ENCODE measurements at regions not wholly inside any gene's neighbourhood (a gene's known extent, or its start where the extent isn't known, plus 50 kb on each side); places are given as distances from the start of the nearest gene placed in this dataset.

DNA sequence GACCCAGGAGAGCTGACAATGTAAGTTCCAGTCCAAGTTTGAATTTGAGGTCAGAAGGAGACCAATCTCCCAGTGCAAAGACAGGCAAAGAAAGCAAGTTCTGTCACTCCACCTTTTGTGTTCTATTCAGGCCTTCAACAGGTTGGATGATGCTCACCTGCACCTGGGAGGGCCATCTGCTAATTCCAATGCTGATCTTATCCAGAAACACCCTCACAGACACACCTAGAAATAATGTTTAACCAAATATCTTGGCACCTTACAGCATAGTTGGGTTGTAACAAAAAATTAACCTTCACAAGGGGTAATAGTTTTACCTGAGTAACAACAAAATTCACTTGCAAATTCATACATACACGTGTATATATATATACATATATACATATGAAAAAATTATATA lies 190.8 kb downstream of the DIRAS2 start:
- TF ChIP-seq, protein P1, sequence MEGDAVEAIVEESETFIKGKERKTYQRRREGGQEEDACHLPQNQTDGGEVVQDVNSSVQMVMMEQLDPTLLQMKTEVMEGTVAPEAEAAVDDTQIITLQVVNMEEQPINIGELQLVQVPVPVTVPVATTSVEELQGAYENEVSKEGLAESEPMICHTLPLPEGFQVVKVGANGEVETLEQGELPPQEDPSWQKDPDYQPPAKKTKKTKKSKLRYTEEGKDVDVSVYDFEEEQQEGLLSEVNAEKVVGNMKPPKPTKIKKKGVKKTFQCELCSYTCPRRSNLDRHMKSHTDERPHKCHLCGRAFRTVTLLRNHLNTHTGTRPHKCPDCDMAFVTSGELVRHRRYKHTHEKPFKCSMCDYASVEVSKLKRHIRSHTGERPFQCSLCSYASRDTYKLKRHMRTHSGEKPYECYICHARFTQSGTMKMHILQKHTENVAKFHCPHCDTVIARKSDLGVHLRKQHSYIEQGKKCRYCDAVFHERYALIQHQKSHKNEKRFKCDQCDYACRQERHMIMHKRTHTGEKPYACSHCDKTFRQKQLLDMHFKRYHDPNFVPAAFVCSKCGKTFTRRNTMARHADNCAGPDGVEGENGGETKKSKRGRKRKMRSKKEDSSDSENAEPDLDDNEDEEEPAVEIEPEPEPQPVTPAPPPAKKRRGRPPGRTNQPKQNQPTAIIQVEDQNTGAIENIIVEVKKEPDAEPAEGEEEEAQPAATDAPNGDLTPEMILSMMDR (IDR thresholded peaks at IDR 0.05) = no peak
- TF ChIP-seq POLR2A (IDR thresholded peaks at IDR 0.05) = no peak
